Liver (tissue), 3 donors: ENCODE measurements at regions not wholly inside any gene's neighbourhood (a gene's known extent, or its start where the extent isn't known, plus 50 kb on each side); places are given as distances from the start of the nearest gene placed in this dataset.

Source experiments
- GABPA ChIP-seq, 2 donors: IDR thresholded peaks in 1 of 2; conservative IDR thresholded peaks in 1 of 2; 2 replicates each; pipeline ENCODE4 v1.6.1; 2016; ENCODE audit warnings: antibody characterized with exemption in 2 of 2, mild to moderate bottlenecking in 1 of 2, moderate library complexity in 1 of 2
- HNF4A ChIP-seq, 2 donors: conservative IDR thresholded peaks; 2 replicates each; pipeline ENCODE4 v1.6.1; 2016; ENCODE audit warnings: antibody characterized with exemption in 2 of 2, mild to moderate bottlenecking in 2 of 2
- RAD21 ChIP-seq, 2 donors: IDR thresholded peaks; 2 replicates each; pipeline ENCODE4 v1.6.1; 2016; ENCODE audit warnings: antibody characterized with exemption in 2 of 2, mild to moderate bottlenecking in 2 of 2
- TAF1 ChIP-seq: conservative IDR thresholded peaks from 2 replicates; pipeline ENCODE4 v1.6.1; 2016; ENCODE audit warnings: antibody characterized with exemption, mild to moderate bottlenecking
- YY1 ChIP-seq: IDR thresholded peaks from 2 replicates; pipeline ENCODE4 v1.6.1; 2016; ENCODE audit warnings: antibody characterized with exemption, mild to moderate bottlenecking
- ZBTB33 ChIP-seq: IDR thresholded peaks from 2 replicates; pipeline ENCODE4 v1.6.1; 2016; ENCODE audit warnings: antibody characterized with exemption
- TF ChIP-seq, protein P1 (sequence below): IDR thresholded peaks from 2 replicates; pipeline ENCODE4 v1.6.1; 2016; ENCODE audit warnings: antibody characterized with exemption, mild to moderate bottlenecking
- TF ChIP-seq, protein P2 (sequence below): fragments of 150-350 bp; IDR thresholded peaks from 2 replicates; pipeline ENCODE4 v1.5.1; 2017; ENCODE audit warnings: improper control_type of control experiment, low read depth, low read length; ENCODE audit not compliant: missing input control
- TF ChIP-seq, protein P3 (sequence below): IDR thresholded peaks from 2 replicates; pipeline ENCODE4 v1.6.1; 2016; ENCODE audit warnings: antibody characterized with exemption
- donor health status: healthy.
- donor health status: healthy.

DNA sequence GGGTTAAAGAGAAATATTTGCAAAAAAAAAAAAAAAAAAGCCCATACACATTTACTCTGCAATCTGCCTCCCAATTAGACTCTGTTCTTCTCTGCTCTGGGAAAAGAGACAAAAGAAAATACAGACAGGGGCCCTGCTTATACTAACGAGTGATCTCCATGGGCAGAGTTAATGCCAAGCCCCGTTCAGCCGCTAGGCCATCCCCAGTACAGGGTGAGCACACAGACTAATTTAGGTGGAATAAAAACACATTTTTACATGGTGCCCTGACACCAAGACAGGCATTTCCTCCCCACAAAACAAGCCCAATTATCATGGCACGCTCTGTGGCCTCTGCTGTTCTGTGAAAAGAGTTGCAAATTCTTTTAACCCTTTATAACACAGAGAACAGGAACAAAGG lies 356.3 kb upstream of the C16orf82 start:
- TF ChIP-seq YY1: no peak
- TF ChIP-seq, protein P1, sequence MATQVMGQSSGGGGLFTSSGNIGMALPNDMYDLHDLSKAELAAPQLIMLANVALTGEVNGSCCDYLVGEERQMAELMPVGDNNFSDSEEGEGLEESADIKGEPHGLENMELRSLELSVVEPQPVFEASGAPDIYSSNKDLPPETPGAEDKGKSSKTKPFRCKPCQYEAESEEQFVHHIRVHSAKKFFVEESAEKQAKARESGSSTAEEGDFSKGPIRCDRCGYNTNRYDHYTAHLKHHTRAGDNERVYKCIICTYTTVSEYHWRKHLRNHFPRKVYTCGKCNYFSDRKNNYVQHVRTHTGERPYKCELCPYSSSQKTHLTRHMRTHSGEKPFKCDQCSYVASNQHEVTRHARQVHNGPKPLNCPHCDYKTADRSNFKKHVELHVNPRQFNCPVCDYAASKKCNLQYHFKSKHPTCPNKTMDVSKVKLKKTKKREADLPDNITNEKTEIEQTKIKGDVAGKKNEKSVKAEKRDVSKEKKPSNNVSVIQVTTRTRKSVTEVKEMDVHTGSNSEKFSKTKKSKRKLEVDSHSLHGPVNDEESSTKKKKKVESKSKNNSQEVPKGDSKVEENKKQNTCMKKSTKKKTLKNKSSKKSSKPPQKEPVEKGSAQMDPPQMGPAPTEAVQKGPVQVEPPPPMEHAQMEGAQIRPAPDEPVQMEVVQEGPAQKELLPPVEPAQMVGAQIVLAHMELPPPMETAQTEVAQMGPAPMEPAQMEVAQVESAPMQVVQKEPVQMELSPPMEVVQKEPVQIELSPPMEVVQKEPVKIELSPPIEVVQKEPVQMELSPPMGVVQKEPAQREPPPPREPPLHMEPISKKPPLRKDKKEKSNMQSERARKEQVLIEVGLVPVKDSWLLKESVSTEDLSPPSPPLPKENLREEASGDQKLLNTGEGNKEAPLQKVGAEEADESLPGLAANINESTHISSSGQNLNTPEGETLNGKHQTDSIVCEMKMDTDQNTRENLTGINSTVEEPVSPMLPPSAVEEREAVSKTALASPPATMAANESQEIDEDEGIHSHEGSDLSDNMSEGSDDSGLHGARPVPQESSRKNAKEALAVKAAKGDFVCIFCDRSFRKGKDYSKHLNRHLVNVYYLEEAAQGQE: no peak
- TF ChIP-seq, protein P2, sequence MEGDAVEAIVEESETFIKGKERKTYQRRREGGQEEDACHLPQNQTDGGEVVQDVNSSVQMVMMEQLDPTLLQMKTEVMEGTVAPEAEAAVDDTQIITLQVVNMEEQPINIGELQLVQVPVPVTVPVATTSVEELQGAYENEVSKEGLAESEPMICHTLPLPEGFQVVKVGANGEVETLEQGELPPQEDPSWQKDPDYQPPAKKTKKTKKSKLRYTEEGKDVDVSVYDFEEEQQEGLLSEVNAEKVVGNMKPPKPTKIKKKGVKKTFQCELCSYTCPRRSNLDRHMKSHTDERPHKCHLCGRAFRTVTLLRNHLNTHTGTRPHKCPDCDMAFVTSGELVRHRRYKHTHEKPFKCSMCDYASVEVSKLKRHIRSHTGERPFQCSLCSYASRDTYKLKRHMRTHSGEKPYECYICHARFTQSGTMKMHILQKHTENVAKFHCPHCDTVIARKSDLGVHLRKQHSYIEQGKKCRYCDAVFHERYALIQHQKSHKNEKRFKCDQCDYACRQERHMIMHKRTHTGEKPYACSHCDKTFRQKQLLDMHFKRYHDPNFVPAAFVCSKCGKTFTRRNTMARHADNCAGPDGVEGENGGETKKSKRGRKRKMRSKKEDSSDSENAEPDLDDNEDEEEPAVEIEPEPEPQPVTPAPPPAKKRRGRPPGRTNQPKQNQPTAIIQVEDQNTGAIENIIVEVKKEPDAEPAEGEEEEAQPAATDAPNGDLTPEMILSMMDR: no peak
- TF ChIP-seq ZBTB33: no peak
- no peak for TF ChIP-seq RAD21 (IDR thresholded peaks at IDR 0.05)
- TF ChIP-seq HNF4A (conservative IDR thresholded peaks at IDR 0.05): no peak
- no peak for TF ChIP-seq TAF1
- TF ChIP-seq, protein P3, sequence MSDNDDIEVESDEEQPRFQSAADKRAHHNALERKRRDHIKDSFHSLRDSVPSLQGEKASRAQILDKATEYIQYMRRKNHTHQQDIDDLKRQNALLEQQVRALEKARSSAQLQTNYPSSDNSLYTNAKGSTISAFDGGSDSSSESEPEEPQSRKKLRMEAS: no peak
- no peak for TF ChIP-seq GABPA (IDR thresholded peaks at IDR 0.05 in 1 of 2, conservative IDR thresholded peaks at IDR 0.05 in 1 of 2)
